ENCODE measurements at regions not wholly inside any gene's neighbourhood (a gene's known extent, or its start where the extent isn't known, plus 50 kb on each side); places are given as distances from the start of the nearest gene placed in this dataset.

GRCh38 chr2:198692907-198693510 is 764.7 kb downstream of the SATB2 start:
- no peak overlapping the region for H3K4me3 Mint-ChIP-seq
- H3K27ac Mint-ChIP-seq, result no peak overlapping the region
- H3K27me3 Mint-ChIP-seq, result no peaks in the 10 kb centered on the region
- H3K36me3 Mint-ChIP-seq (ENCODE audit: low read depth), result no peaks in the 10 kb centered on the region
- no peaks in the 10 kb centered on the region for H3K4me1 Mint-ChIP-seq (ENCODE audit: low read depth)
- no peak for DNase-seq
- H3K9me3 Mint-ChIP-seq, result no peaks in the 10 kb centered on the region

DNA sequence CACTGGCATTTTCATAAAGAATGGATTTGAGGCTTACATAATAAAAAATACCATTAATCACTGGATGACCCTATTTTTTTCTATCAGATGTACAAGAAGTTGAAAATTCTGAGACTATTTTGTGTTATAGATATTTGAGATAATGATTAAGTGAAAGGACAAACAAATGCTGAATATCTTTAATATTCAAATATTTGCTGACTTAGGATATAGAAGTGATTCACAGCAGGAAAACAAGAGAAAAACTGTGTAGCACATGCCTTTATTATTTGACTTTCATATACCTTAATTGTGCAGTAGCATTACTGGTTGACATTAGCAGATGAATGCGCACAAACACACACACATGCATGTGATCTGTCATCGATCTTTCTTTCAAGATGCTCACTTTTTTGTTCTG is 766.5 kb downstream of the SATB2 start:
- H3K36me3 Mint-ChIP-seq (ENCODE audit: low read depth), result no peaks in the 10 kb centered on the region
- H3K9me3 Mint-ChIP-seq, result no peaks in the 10 kb centered on the region
- H3K27ac Mint-ChIP-seq, result no peak overlapping the region
- no peaks in the 10 kb centered on the region for H3K4me1 Mint-ChIP-seq (ENCODE audit: low read depth)
- no peaks in the 10 kb centered on the region for H3K27me3 Mint-ChIP-seq
- no peak overlapping the region for H3K4me3 Mint-ChIP-seq
- DNase-seq, result no peak

DNA sequence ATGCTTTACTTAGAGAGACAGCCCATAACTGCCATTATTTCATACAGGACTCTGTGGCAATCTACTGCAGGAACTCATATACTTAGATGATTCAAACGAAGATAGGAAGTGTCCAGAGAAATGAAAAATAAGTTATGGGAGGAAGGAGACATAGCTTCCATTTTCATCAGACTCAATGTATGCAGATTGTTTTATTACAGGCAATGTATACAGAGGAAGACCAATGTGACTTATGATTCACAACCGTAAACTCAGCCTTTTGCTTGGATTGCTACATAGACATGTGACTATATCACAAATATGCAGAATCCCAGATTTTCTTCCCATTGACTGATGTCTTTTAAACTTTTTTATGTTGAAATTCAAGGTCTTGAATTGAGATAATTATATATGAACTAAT is 793.4 kb downstream of the SATB2 start:
- DNase-seq, result no peak
- Mint-ChIP-seq H3K27ac (no peak overlapping the region), H3K36me3 (ENCODE audit: low read depth) (no peaks in the 10 kb centered on the region), H3K27me3 (no peaks in the 10 kb centered on the region), H3K4me3 (no peak overlapping the region), H3K9me3 (no peaks in the 10 kb centered on the region), H3K4me1 (ENCODE audit: low read depth) (no peaks in the 10 kb centered on the region)

- H3K4me1 Mint-ChIP-seq (ENCODE audit: low read depth), result no peaks in the 10 kb centered on the region
- no peaks in the 10 kb centered on the region for H3K36me3 Mint-ChIP-seq (ENCODE audit: low read depth)
- no peaks in the 10 kb centered on the region for H3K27me3 Mint-ChIP-seq
- H3K27ac Mint-ChIP-seq, result no peak overlapping the region
- H3K4me3 Mint-ChIP-seq, result no peak overlapping the region
- no peak for DNase-seq
- H3K9me3 Mint-ChIP-seq, result no peaks in the 10 kb centered on the region
These were observed 794.8 kb downstream of the SATB2 start for GRCh38 chr2:198662905-198663304.

- Mint-ChIP-seq H3K9me3 (no peaks in the 10 kb centered on the region), H3K4me3 (no peak overlapping the region), H3K27ac (no peak overlapping the region), H3K4me1 (ENCODE audit: low read depth) (no peaks in the 10 kb centered on the region), H3K27me3 (no peaks in the 10 kb centered on the region), H3K36me3 (ENCODE audit: low read depth) (no peaks in the 10 kb centered on the region)
- DNase-seq, result no peak
These were observed 797.2 kb downstream of the SATB2 start for GRCh38 chr2:198660501-198660900.

DNA sequence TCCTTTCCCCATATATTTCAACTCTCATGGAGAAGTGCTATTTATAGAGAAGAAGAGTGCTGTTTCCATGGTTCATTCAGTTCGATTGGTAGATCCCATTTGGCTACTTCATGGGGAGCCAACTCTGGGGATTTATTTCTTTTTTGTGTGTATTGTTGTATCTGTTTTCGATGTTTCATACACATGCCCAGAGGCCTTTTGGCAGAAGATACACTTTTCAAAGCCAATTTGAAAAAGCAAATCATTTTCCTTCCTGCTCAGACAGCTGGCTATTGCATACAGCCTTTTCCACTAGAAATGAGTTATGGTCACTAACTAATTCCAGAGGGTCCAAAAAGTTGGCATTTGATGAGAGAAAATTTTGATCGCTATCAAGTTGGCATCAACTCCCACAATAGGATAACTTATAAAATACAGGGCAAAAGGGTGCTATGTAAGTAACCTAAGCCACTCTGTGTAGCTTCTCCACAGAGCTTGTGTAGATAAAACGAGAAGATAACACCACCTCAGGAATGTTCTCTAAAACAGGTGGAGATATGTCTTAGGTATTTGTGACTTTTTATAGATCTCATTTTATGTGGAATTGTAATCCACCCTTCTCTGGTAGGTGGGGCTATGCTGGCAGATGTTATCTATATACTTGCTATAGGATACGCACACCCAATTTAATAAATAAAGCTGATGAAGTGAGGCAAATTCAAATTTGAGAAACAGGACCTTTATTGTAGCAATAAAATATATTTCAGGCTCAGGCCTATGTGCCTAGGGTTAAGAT is 798.5 kb downstream of the SATB2 start:
- Mint-ChIP-seq H3K4me1 (ENCODE audit: low read depth) (no peaks in the 10 kb centered on the region), H3K36me3 (ENCODE audit: low read depth) (no peaks in the 10 kb centered on the region)

GRCh38 chr2:198657512-198658121 is 800.1 kb downstream of the SATB2 start:
- H3K27ac Mint-ChIP-seq, result no peak overlapping the region
- H3K4me1 Mint-ChIP-seq (ENCODE audit: low read depth), result no peaks in the 10 kb centered on the region
- no peak for DNase-seq
- H3K36me3 Mint-ChIP-seq (ENCODE audit: low read depth), result no peaks in the 10 kb centered on the region
- no peaks in the 10 kb centered on the region for H3K27me3 Mint-ChIP-seq
- no peak overlapping the region for H3K4me3 Mint-ChIP-seq
- H3K9me3 Mint-ChIP-seq, result no peaks in the 10 kb centered on the region

More for the DNA sequence above, 798.5 kb downstream of the SATB2 start:
- Mint-ChIP-seq H3K27me3 (no peaks in the 10 kb centered on the region), H3K4me3 (no peak overlapping the region), H3K27ac (no peak overlapping the region), H3K9me3 (no peaks in the 10 kb centered on the region)
- DNase-seq, result no peak

- H3K36me3 Mint-ChIP-seq (ENCODE audit: low read depth), result no peaks in the 10 kb centered on the region
- H3K9me3 Mint-ChIP-seq, result no peaks in the 10 kb centered on the region
- no peaks in the 10 kb centered on the region for H3K4me1 Mint-ChIP-seq (ENCODE audit: low read depth)
- H3K4me3 Mint-ChIP-seq, result no peak overlapping the region
- no peaks in the 10 kb centered on the region for H3K27me3 Mint-ChIP-seq
- no peak for DNase-seq
- H3K27ac Mint-ChIP-seq, result no peak overlapping the region
These were observed 800.9 kb downstream of the SATB2 start for GRCh38 chr2:198656869-198657268.

- no peaks in the 10 kb centered on the region for H3K4me1 Mint-ChIP-seq (ENCODE audit: low read depth)
- H3K27me3 Mint-ChIP-seq, result no peaks in the 10 kb centered on the region
- no peak for DNase-seq
- no peak overlapping the region for H3K4me3 Mint-ChIP-seq
- H3K36me3 Mint-ChIP-seq (ENCODE audit: low read depth), result no peaks in the 10 kb centered on the region
- H3K9me3 Mint-ChIP-seq, result no peaks in the 10 kb centered on the region
- no peak overlapping the region for H3K27ac Mint-ChIP-seq
These were observed 803.1 kb downstream of the SATB2 start for GRCh38 chr2:198654646-198655045.

DNA sequence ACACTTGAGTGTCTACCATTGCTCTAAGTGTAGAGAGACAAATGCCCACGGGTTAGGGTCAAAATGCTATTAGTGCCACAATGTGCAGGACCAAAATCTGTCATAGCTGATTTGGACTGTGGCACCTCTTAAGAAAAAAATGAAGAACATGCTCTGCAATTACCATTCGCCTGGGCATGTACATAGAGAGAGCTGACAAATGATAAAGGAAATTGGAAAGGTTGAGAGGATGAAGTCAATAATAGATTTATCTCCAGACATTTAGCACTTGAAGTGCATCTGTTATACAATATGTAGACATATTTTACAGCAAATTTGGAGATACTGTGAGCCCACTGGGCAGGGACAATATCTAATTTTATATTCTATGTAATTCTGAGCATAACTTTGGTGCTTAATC is 804.4 kb downstream of the SATB2 start:
- no peak for DNase-seq
- Mint-ChIP-seq H3K4me1 (ENCODE audit: low read depth) (no peaks in the 10 kb centered on the region), H3K9me3 (no peaks in the 10 kb centered on the region), H3K27me3 (no peaks in the 10 kb centered on the region), H3K4me3 (no peak overlapping the region), H3K27ac (no peak overlapping the region), H3K36me3 (ENCODE audit: low read depth) (no peaks in the 10 kb centered on the region)

GRCh38 chr2:198652461-198652860 is 805.3 kb downstream of the SATB2 start:
- H3K36me3 Mint-ChIP-seq (ENCODE audit: low read depth), result no peaks in the 10 kb centered on the region
- H3K27ac Mint-ChIP-seq, result no peak overlapping the region
- DNase-seq, result no peak
- H3K27me3 Mint-ChIP-seq, result no peaks in the 10 kb centered on the region
- no peak overlapping the region for H3K4me3 Mint-ChIP-seq
- no peaks in the 10 kb centered on the region for H3K4me1 Mint-ChIP-seq (ENCODE audit: low read depth)
- H3K9me3 Mint-ChIP-seq, result no peaks in the 10 kb centered on the region

- Mint-ChIP-seq H3K4me1 (ENCODE audit: low read depth) (no peaks in the 10 kb centered on the region), H3K27me3 (no peaks in the 10 kb centered on the region), H3K27ac (no peak overlapping the region), H3K9me3 (no peaks in the 10 kb centered on the region), H3K36me3 (ENCODE audit: low read depth) (no peaks in the 10 kb centered on the region), H3K4me3 (no peak overlapping the region)
- DNase-seq, result no peak
These were observed 811.9 kb downstream of the SATB2 start for GRCh38 chr2:198645816-198646215.

DNA sequence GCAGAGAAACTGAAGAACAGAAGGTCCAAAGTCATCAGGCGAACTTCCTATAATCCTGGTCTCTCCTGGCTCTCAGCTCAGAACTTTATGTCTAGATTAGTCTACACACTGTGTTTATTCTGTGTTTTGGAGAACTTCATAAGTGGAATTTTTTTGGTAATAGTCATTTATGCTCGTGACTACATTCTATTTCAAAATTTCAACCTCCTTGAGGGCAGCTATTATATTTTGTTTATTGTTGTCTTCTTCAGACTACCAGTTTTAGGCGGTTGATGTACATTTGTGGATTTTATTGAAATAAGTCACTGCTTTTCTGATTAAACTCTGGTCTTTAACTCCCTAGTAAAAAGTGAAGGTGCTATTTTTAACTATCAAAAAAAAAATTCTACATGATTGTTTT is 816.6 kb downstream of the SATB2 start:
- Mint-ChIP-seq H3K9me3 (no peaks in the 10 kb centered on the region), H3K4me1 (ENCODE audit: low read depth) (no peaks in the 10 kb centered on the region), H3K36me3 (ENCODE audit: low read depth) (no peaks in the 10 kb centered on the region), H3K27me3 (no peaks in the 10 kb centered on the region), H3K4me3 (no peak overlapping the region), H3K27ac (no peak overlapping the region)
- no peak for DNase-seq

GRCh38 chr2:198640463-198640862 is 817.3 kb downstream of the SATB2 start:
- H3K36me3 Mint-ChIP-seq (ENCODE audit: low read depth), result no peaks in the 10 kb centered on the region
- no peak overlapping the region for H3K27ac Mint-ChIP-seq
- H3K9me3 Mint-ChIP-seq, result no peaks in the 10 kb centered on the region
- no peaks in the 10 kb centered on the region for H3K4me1 Mint-ChIP-seq (ENCODE audit: low read depth)
- no peak overlapping the region for H3K4me3 Mint-ChIP-seq
- no peak for DNase-seq
- H3K27me3 Mint-ChIP-seq, result no peaks in the 10 kb centered on the region

DNA sequence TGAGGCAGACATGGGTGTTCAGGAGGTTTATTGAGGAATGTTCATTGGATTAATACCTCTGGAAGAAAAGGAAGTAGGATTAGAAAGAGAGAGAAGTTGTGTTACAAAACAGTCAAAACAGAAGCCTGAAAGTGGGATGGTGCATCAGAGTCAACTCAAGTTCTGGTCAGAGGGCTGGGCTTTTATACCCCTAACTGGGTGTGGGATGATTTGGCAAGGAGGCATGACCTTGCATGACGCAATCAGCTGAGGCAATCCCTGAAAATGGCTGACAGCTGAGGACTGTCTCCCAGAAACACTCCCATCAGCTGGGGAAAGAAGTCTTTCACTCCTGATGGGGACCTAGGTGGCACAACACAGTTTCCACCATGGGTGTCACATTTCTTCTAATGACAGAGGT is 818.2 kb downstream of the SATB2 start:
- Mint-ChIP-seq H3K4me1 (ENCODE audit: low read depth) (no peaks in the 10 kb centered on the region), H3K27ac (no peak overlapping the region), H3K9me3 (no peaks in the 10 kb centered on the region), H3K4me3 (no peak overlapping the region), H3K36me3 (ENCODE audit: low read depth) (no peaks in the 10 kb centered on the region), H3K27me3 (no peaks in the 10 kb centered on the region)
- DNase-seq, result no peak
